AG09319 (cell line): ENCODE measurements at regions not wholly inside any gene's neighbourhood (a gene's known extent, or its start where the extent isn't known, plus 50 kb on each side); places are given as distances from the start of the nearest gene placed in this dataset.
"Not testable (repeated sequence)": the region's sequence is repeated elsewhere in the genome, so short reads cannot be mapped to it uniquely, and the experiment has no call there.

Source experiments
- DNase-seq: peaks from one replicate; pipeline ENCODE4 v3.0.0-alpha.2; 2010; ENCODE audit warnings: low read depth; ENCODE audit errors: extremely low read depth
- CTCF ChIP-seq: IDR thresholded peaks from 2 replicates; pipeline ENCODE4 v1.5.1; 2011; ENCODE audit warnings: low read depth, mild to moderate bottlenecking, inconsistent platforms, low read length, moderate library complexity

GRCh38 chr6:140388192-140388802 lies 1013.8 kb upstream of the CITED2 start:
- no peak for TF ChIP-seq CTCF
- DNase-seq: no peak

- no peak for TF ChIP-seq CTCF
- DNase-seq: no peak
Measured at GRCh38 chr6:140385679-140386078, 1011.2 kb upstream of the CITED2 start.

- no peak for TF ChIP-seq CTCF
- no peak for DNase-seq
Measured at GRCh38 chr6:140382355-140382754, 1007.9 kb upstream of the CITED2 start.

GRCh38 chr6:140380427-140381218 lies 1006.2 kb upstream of the CITED2 start:
- DNase-seq: peak; percentile 49
- no peak for TF ChIP-seq CTCF

GRCh38 chr6:140379919-140380318 lies 1005.5 kb upstream of the CITED2 start:
- DNase-seq: peak; percentile 67
- no peak for TF ChIP-seq CTCF

- no peak for TF ChIP-seq CTCF
- DNase-seq: no peak
Measured at GRCh38 chr6:140376209-140376608, 1001.8 kb upstream of the CITED2 start.

- not testable (repeated sequence) for DNase-seq
Measured at GRCh38 chr6:140373728-140374127, 999.3 kb upstream of the CITED2 start.
